Esophagus muscularis mucosa (tissue), 4 donors: ENCODE measurements at regions not wholly inside any gene's neighbourhood (a gene's known extent, or its start where the extent isn't known, plus 50 kb on each side); places are given as distances from the start of the nearest gene placed in this dataset.

Experiments used
- DNase-seq: peaks from one replicate; pipeline ENCODE4 v3.0.0-alpha.2; 2017; ENCODE audit errors: extremely low spot score
- H3K27ac ChIP-seq, 4 donors: fragments of 200-600 bp; sonication (generic); replicated peaks in 1 of 4; 1 replicate in 3 of 4; 2 replicates in 1 of 4; pipeline ENCODE4 v1.5.1; 2016 to 2019; ENCODE audit warnings: mild to moderate bottlenecking in 1 of 4
- H3K27me3 ChIP-seq, 4 donors: fragments of 200-600 bp; sonication (generic); one replicate each; pipeline versions ENCODE4 v1.5.1 to v1.6.0; 2016 to 2019
- H3K36me3 ChIP-seq, 4 donors: fragments of 200-600 bp; sonication (generic); one replicate each; pipeline ENCODE4 v1.5.1; 2016 to 2019
- H3K4me1 ChIP-seq, 4 donors: fragments of 200-600 bp; sonication (generic); one replicate each; pipeline ENCODE4 v1.5.1; 2016 to 2019
- H3K4me3 ChIP-seq, 4 donors: fragments of 200-600 bp; sonication (generic); 1 replicate in 2 of 4; 2 replicates in 2 of 4; pipeline ENCODE4 v1.5.1; 2016 to 2019; ENCODE audit warnings: mild to moderate bottlenecking in 4 of 4, moderate library complexity in 1 of 4
- H3K9me3 ChIP-seq, 4 donors: fragments of 200-600 bp; sonication (generic); 1 replicate in 3 of 4; 2 replicates in 1 of 4; pipeline ENCODE4 v1.5.1; 2016 to 2019
- EP300 ChIP-seq: sonication (generic); formaldehyde crosslinking; IDR thresholded peaks from one replicate; pipeline ENCODE4 v1.6.1; 2017; ENCODE audit warnings: antibody characterized with exemption
- POLR2A ChIP-seq: fragments of 450-650 bp; IDR thresholded peaks from one replicate; pipeline ENCODE4 v1.6.1; 2017; ENCODE audit warnings: antibody characterized with exemption, moderate library complexity, mild to moderate bottlenecking, low read depth
- POLR2AphosphoS5 ChIP-seq, 2 donors: sonication (generic); formaldehyde crosslinking; IDR thresholded peaks; one replicate each; pipeline ENCODE4 v1.6.1; 2017; ENCODE audit warnings: antibody characterized with exemption in 2 of 2
- WGBS: methylation state at CpG from one replicate; pipeline ENCODE4 v1.1.5; 2018; 5-methylcytosine and 5-hydroxymethylcytosine counted together
- intact Hi-C: fragments of 100-400 bp; cut with DNase I; formaldehyde crosslinking; loops from one replicate; pipeline ENCODE4 v1.15.1; 2023
- TF ChIP-seq, protein P1 (sequence below), 3 experiments: fragments of 200-600 bp in 2 of 3; fragments of 450-650 bp in 1 of 3; sonication (generic) in 2 of 3; IDR thresholded peaks; one replicate each; pipeline ENCODE4 v1.5.1; 2017 to 2019; ENCODE audit warnings: antibody characterized with exemption in 3 of 3, mild to moderate bottlenecking in 2 of 3, moderate library complexity in 1 of 3

DNA sequence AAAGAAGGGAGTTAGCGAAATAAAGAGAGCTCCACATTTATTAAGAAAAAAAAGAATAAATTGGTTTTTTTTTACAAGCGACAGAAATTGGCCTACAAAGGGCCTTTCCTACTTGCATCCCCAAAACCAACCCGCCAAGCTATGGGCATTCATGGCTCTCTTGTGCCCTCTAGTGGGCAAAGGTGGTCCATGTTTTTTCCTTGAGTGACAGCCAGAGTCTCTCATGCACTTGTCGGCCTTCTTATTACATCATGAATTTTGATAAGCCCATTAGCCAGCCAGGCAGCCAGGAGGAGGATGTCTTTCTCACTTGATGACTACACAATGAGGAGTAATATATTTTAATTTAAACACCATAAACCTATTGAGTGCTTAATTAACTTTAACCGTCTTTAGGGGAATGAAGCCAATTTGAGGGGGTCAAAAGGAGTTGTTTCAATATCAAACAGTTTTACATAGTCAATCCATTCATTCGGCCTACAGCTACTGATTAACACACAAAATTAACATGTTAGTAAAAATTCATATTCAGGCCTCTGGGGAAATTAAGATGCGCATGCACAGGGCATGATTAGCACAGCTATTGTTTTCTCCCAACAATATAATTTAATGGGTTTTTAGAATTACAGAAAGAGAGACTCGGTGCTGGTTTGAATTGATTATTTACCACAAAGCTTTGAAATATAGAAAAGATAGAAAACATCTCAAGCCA, 85.5 kb downstream of the RCN1 start:
- H3K36me3 ChIP-seq: no peaks in the 10 kb centered on the region
- TF ChIP-seq, protein P1, sequence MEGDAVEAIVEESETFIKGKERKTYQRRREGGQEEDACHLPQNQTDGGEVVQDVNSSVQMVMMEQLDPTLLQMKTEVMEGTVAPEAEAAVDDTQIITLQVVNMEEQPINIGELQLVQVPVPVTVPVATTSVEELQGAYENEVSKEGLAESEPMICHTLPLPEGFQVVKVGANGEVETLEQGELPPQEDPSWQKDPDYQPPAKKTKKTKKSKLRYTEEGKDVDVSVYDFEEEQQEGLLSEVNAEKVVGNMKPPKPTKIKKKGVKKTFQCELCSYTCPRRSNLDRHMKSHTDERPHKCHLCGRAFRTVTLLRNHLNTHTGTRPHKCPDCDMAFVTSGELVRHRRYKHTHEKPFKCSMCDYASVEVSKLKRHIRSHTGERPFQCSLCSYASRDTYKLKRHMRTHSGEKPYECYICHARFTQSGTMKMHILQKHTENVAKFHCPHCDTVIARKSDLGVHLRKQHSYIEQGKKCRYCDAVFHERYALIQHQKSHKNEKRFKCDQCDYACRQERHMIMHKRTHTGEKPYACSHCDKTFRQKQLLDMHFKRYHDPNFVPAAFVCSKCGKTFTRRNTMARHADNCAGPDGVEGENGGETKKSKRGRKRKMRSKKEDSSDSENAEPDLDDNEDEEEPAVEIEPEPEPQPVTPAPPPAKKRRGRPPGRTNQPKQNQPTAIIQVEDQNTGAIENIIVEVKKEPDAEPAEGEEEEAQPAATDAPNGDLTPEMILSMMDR (IDR thresholded peaks at IDR 0.05): peak; percentile 82 to 89 (median 86)
- no peak for TF ChIP-seq POLR2AphosphoS5 (IDR thresholded peaks at IDR 0.05)
- 37% methylated on average over 8 of the region's 8 CpGs for WGBS
- H3K4me1 ChIP-seq: peaks cover 0 to 11% (median 5%) of the 10 kb centered on the region in 4 donors
- DNase-seq: no peak
- H3K4me3 ChIP-seq: no peak overlapping the region
- no peaks in the 10 kb centered on the region for H3K9me3 ChIP-seq
- intact Hi-C loops: loop anchor here (1.0 kb wide), 1 partner anchor 125 kb away; no protein-coding TSS in a partner anchor
- no peak overlapping the region for H3K27ac ChIP-seq
- peaks cover 0 to 2% (median 0%) of the 10 kb centered on the region in 4 donors for H3K27me3 ChIP-seq

DNA sequence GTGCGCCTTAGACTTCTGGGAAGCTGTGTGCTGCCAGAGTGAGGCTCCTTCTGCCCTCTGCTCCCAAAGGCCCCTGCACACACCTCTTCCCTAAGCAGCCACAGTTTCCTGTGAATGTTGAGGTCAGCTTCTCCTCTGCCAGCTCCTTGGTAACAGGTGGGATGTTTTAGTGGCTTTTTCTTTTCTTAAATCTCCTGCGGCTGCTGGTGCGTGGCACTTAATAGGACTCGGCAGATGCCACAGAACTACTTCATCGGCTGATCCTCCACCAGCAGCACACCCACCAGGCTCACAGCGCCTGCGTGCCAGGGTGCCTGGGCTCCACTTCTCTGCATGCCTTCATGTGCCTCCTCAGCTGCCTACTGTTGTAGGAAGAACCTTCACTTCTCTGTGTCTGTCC, 87.8 kb downstream of the RCN1 start:
- no peaks in the 10 kb centered on the region for H3K9me3 ChIP-seq
- H3K27me3 ChIP-seq: peaks cover 0 to 2% (median 0%) of the 10 kb centered on the region in 4 donors
- TF ChIP-seq, protein P1 (IDR thresholded peaks at IDR 0.05): no peak
- TF ChIP-seq POLR2AphosphoS5 (IDR thresholded peaks at IDR 0.05) (no peak), POLR2A (no peak), EP300 (no peak)
- no peak for DNase-seq
- no peaks in the 10 kb centered on the region for H3K4me1 ChIP-seq
- WGBS: 82% methylated on average over 7 of the region's 7 CpGs
- no peak overlapping the region for H3K4me3 ChIP-seq
- H3K36me3 ChIP-seq: no peaks in the 10 kb centered on the region
- intact Hi-C loops: no loop called here
- H3K27ac ChIP-seq: no peak overlapping the region

DNA sequence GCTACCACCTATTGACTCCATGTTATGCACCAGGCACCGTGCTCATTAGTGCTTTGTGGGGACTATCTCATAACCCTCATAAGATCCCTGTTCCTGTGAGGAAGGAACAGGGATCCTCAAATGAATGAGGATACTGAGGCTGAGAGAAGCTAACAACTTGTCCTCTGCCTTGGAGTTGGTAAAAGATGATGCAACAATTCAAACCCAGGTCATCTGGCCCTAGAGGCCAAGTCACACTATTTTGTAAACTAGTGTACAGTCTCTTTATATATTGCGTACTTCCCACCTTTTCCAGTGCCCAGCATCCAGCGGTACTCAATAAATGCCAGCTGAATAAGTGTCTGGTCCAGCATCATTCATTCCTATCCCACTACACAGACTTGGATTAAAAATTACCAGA, 92.6 kb downstream of the RCN1 start:
- Histone ChIP-seq H3K27ac (no peak overlapping the region), H3K36me3 (no peaks in the 10 kb centered on the region), H3K4me3 (no peak overlapping the region), H3K4me1 (no peaks in the 10 kb centered on the region), H3K27me3 (no peaks in the 10 kb centered on the region), H3K9me3 (no peaks in the 10 kb centered on the region)
- WGBS: 96% methylated on average over 3 of the region's 3 CpGs
- TF ChIP-seq, protein P1 (IDR thresholded peaks at IDR 0.05): no peak
- TF ChIP-seq POLR2AphosphoS5 (IDR thresholded peaks at IDR 0.05) (no peak), EP300 (no peak), POLR2A (no peak)
- DNase-seq: no peak
- intact Hi-C loops: no loop called here

DNA sequence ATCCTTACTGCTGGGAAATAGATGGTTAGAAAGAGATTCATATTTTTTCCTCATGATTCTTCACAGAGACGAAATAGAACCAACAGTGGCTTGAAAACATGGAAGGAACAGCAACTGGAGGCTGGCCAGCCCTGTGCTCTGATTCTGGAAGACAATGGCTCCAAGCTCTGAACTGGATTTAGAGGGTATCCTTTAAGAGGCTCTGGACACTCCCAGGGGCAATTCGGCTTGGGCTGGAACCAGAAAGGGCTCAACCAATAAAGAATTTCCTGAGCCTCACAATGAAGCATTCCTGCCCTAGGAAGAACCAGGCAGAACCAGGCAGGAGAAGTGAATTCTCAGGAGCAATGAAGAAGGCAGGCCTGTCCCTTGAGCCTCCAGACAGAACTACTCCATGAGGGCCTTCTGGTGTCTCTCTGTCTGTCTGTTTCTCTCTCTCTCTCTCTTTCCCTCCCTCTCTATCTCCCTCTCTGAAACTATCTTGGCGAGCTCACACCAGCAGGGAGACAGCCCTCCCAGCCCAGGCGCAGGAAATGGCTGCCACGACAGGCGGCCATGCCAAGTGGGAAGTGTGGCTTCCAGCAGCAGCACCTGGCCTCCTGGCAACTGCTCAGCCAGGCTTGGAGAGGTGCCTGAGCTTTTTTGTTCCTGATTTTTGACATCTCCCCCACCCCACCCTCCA, 93.3 kb downstream of the RCN1 start:
- no peak overlapping the region for H3K4me3 ChIP-seq
- H3K36me3 ChIP-seq: no peaks in the 10 kb centered on the region
- H3K4me1 ChIP-seq: no peaks in the 10 kb centered on the region
- intact Hi-C loops: no loop called here
- WGBS: 54% methylated on average over 6 of the region's 6 CpGs
- H3K27ac ChIP-seq: peak overlapping the region in 1 of 4 donors; percentile 18
- DNase-seq: no peak
- no peak for TF ChIP-seq POLR2AphosphoS5 (IDR thresholded peaks at IDR 0.05)
- TF ChIP-seq POLR2A: no peak
- TF ChIP-seq, protein P1 (IDR thresholded peaks at IDR 0.05): no peak
- TF ChIP-seq EP300: no peak
- H3K9me3 ChIP-seq: no peaks in the 10 kb centered on the region
- no peaks in the 10 kb centered on the region for H3K27me3 ChIP-seq
